Liver (tissue), 8 donors: ENCODE measurements at regions not wholly inside any gene's neighbourhood (a gene's known extent, or its start where the extent isn't known, plus 50 kb on each side); places are given as distances from the start of the nearest gene placed in this dataset.

Source experiments
- DNase-seq: peaks from one replicate; pipeline ENCODE4 v3.0.0-alpha.2; 2017; ENCODE audit warnings: low spot score
- H3K27ac ChIP-seq, 2 donors: one replicate each; pipeline ENCODE4 v1.7.0; 2013; ENCODE audit warnings: inconsistent platforms in 2 of 2, low read length in 2 of 2, control low read depth in 1 of 2, low read depth in 1 of 2, mild to moderate bottlenecking in 1 of 2
- H3K27me3 ChIP-seq, 4 donors: one replicate each; pipeline versions ENCODE4 v1.6.1 to v1.7.0; 2013; ENCODE audit warnings: low read length in 3 of 4, inconsistent platforms in 1 of 4, mild to moderate bottlenecking in 1 of 4, moderate library complexity in 1 of 4; ENCODE audit not compliant: control insufficient read depth in 4 of 4, insufficient read depth in 4 of 4
- H3K36me3 ChIP-seq, 4 donors: one replicate each; pipeline versions ENCODE4 v1.6.1 to v1.7.0; 2013; ENCODE audit warnings: low read length in 3 of 4, mild to moderate bottlenecking in 3 of 4, low read depth in 1 of 4, moderate library complexity in 1 of 4; ENCODE audit not compliant: control insufficient read depth in 4 of 4, insufficient read depth in 3 of 4
- H3K4me1 ChIP-seq, 4 donors: one replicate each; pipeline versions ENCODE4 v1.6.1 to v1.7.0; 2013; ENCODE audit warnings: low read length in 3 of 4, mild to moderate bottlenecking in 3 of 4, moderate library complexity in 1 of 4; ENCODE audit not compliant: control insufficient read depth in 4 of 4, insufficient read depth in 4 of 4
- H3K4me3 ChIP-seq, 3 donors: one replicate each; pipeline versions ENCODE4 v1.6.1 to v1.7.0; 2013; ENCODE audit warnings: low read length in 3 of 3, control low read depth in 1 of 3, low read depth in 1 of 3, mild to moderate bottlenecking in 1 of 3
- H3K9ac ChIP-seq, 2 donors: one replicate each; pipeline ENCODE4 v1.7.0; 2013; ENCODE audit warnings: low read length in 2 of 2, mild to moderate bottlenecking in 2 of 2, moderate library complexity in 2 of 2, control low read depth in 1 of 2, low read depth in 1 of 2
- H3K9me3 ChIP-seq, 4 donors: one replicate each; pipeline versions ENCODE4 v1.6.1 to v1.7.0; 2013; ENCODE audit warnings: low read length in 3 of 4; ENCODE audit not compliant: control insufficient read depth in 4 of 4
- ATF3 ChIP-seq: IDR thresholded peaks from 2 replicates; pipeline ENCODE4 v1.6.1; 2016; ENCODE audit warnings: antibody characterized with exemption
- CTCF ChIP-seq: fragments of 150-350 bp; IDR thresholded peaks from 2 replicates; pipeline ENCODE4 v1.5.1; 2017; ENCODE audit warnings: improper control_type of control experiment, low read depth, low read length; ENCODE audit not compliant: missing input control
- EGR1 ChIP-seq, 2 donors: IDR thresholded peaks; 2 replicates each; pipeline ENCODE4 v1.6.1; 2016 to 2018; ENCODE audit warnings: antibody characterized with exemption in 2 of 2, low read depth in 2 of 2
- FOXA1 ChIP-seq: IDR thresholded peaks from 2 replicates; pipeline ENCODE4 v1.6.1; 2016; ENCODE audit warnings: antibody characterized with exemption
- FOXA2 ChIP-seq: IDR thresholded peaks from 2 replicates; pipeline ENCODE4 v1.6.1; 2016; ENCODE audit warnings: antibody characterized with exemption
- GABPA ChIP-seq, 2 donors: IDR thresholded peaks in 1 of 2; conservative IDR thresholded peaks in 1 of 2; 2 replicates each; pipeline ENCODE4 v1.6.1; 2016; ENCODE audit warnings: antibody characterized with exemption in 2 of 2, mild to moderate bottlenecking in 1 of 2, moderate library complexity in 1 of 2
- HNF4A ChIP-seq, 2 donors: conservative IDR thresholded peaks; 2 replicates each; pipeline ENCODE4 v1.6.1; 2016; ENCODE audit warnings: antibody characterized with exemption in 2 of 2, mild to moderate bottlenecking in 2 of 2
- HNF4G ChIP-seq: IDR thresholded peaks from 2 replicates; pipeline ENCODE4 v1.6.1; 2016; ENCODE audit warnings: antibody characterized with exemption
- JUND ChIP-seq, 2 donors: IDR thresholded peaks; 2 replicates each; pipeline ENCODE4 v1.6.1; 2016; ENCODE audit warnings: antibody characterized with exemption in 2 of 2
- MAX ChIP-seq: IDR thresholded peaks from 2 replicates; pipeline ENCODE4 v1.6.1; 2016; ENCODE audit warnings: antibody characterized with exemption
- NR2F2 ChIP-seq: IDR thresholded peaks from 2 replicates; pipeline ENCODE4 v1.6.1; 2016; ENCODE audit warnings: antibody characterized with exemption
- RAD21 ChIP-seq, 2 donors: IDR thresholded peaks; 2 replicates each; pipeline ENCODE4 v1.6.1; 2016; ENCODE audit warnings: antibody characterized with exemption in 2 of 2, mild to moderate bottlenecking in 2 of 2
- REST ChIP-seq: IDR thresholded peaks from 2 replicates; pipeline ENCODE4 v1.6.1; 2016; ENCODE audit warnings: antibody characterized with exemption, mild to moderate bottlenecking
- RXRA ChIP-seq, 2 donors: IDR thresholded peaks; 2 replicates each; pipeline ENCODE4 v1.6.1; 2017 to 2018; ENCODE audit warnings: antibody characterized with exemption in 2 of 2, mild to moderate bottlenecking in 1 of 2
- SP1 ChIP-seq: IDR thresholded peaks from 2 replicates; pipeline ENCODE4 v1.6.1; 2018; ENCODE audit warnings: antibody characterized with exemption, mild to moderate bottlenecking
- TAF1 ChIP-seq: conservative IDR thresholded peaks from 2 replicates; pipeline ENCODE4 v1.6.1; 2016; ENCODE audit warnings: antibody characterized with exemption, mild to moderate bottlenecking
- YY1 ChIP-seq: IDR thresholded peaks from 2 replicates; pipeline ENCODE4 v1.6.1; 2016; ENCODE audit warnings: antibody characterized with exemption, mild to moderate bottlenecking
- ZBTB33 ChIP-seq: IDR thresholded peaks from 2 replicates; pipeline ENCODE4 v1.6.1; 2016; ENCODE audit warnings: antibody characterized with exemption
- WGBS: extraction: QIAGEN DNeasy Blood & Tissue Kit; methylation state at CpG from one replicate; pipeline ENCODE4 v1.1.7; 2013; 5-methylcytosine and 5-hydroxymethylcytosine counted together
- donor health status: healthy.
- donor health status: healthy.
- donor health status: healthy.
- donor health status: healthy.
- donor health status: healthy.

- H3K9me3 ChIP-seq = no peaks in the 10 kb centered on the region
- 74% methylated on average over 7 of the region's 7 CpGs for WGBS
- no peaks in the 10 kb centered on the region for H3K4me1 ChIP-seq
- no peaks in the 10 kb centered on the region for H3K36me3 ChIP-seq
- DNase-seq = no peak
- H3K9ac ChIP-seq = no peak overlapping the region
- no peak overlapping the region for H3K4me3 ChIP-seq
- no peaks in the 10 kb centered on the region for H3K27me3 ChIP-seq
- H3K27ac ChIP-seq = peak overlapping the region in 1 of 2 donors; percentile 13
- no peak for TF ChIP-seq HNF4A (conservative IDR thresholded peaks at IDR 0.05)
- TF ChIP-seq REST = no peak
- TF ChIP-seq TAF1 = no peak
- no peak for TF ChIP-seq RAD21 (IDR thresholded peaks at IDR 0.05)
- no peak for TF ChIP-seq EGR1 (IDR thresholded peaks at IDR 0.05; ENCODE audit: low read depth in 2 of 2)
- TF ChIP-seq CTCF = no peak
- TF ChIP-seq FOXA2 = no peak
- TF ChIP-seq ZBTB33 = no peak
- TF ChIP-seq MAX = no peak
- no peak for TF ChIP-seq FOXA1
- TF ChIP-seq HNF4G = no peak
- no peak for TF ChIP-seq YY1
- no peak for TF ChIP-seq JUND (IDR thresholded peaks at IDR 0.05)
- no peak for TF ChIP-seq SP1
Measured at GRCh38 chr22:44366372-44367300, 53.9 kb upstream of the SHISAL1 start.

- Histone ChIP-seq H3K36me3 (no peaks in the 10 kb centered on the region), H3K27me3 (no peaks in the 10 kb centered on the region), H3K4me3 (no peak overlapping the region), H3K9me3 (no peaks in the 10 kb centered on the region), H3K4me1 (no peaks in the 10 kb centered on the region), H3K9ac (no peak overlapping the region), H3K27ac (no peak overlapping the region)
- WGBS = 70% methylated on average over 9 of the region's 9 CpGs
- no peak for DNase-seq
- TF ChIP-seq YY1 = no peak
- no peak for TF ChIP-seq SP1
- TF ChIP-seq RXRA (IDR thresholded peaks at IDR 0.05) = no peak
- TF ChIP-seq FOXA1 = no peak
- no peak for TF ChIP-seq TAF1
- no peak for TF ChIP-seq RAD21 (IDR thresholded peaks at IDR 0.05)
- TF ChIP-seq NR2F2 = no peak
- no peak for TF ChIP-seq HNF4G
- no peak for TF ChIP-seq ZBTB33
- TF ChIP-seq EGR1 (IDR thresholded peaks at IDR 0.05; ENCODE audit: low read depth in 2 of 2) = no peak
- TF ChIP-seq HNF4A (conservative IDR thresholded peaks at IDR 0.05) = no peak
- no peak for TF ChIP-seq MAX
- no peak for TF ChIP-seq ATF3
- no peak for TF ChIP-seq GABPA (IDR thresholded peaks at IDR 0.05 in 1 of 2, conservative IDR thresholded peaks at IDR 0.05 in 1 of 2)
- no peak for TF ChIP-seq JUND (IDR thresholded peaks at IDR 0.05)
Measured at GRCh38 chr22:44365832-44366231, 53.1 kb upstream of the SHISAL1 start.
